SK-N-SH treated with all-trans-retinoic acid at 6 μM for 48 hours (cell line): ENCODE measurements at regions not wholly inside any gene's neighbourhood (a gene's known extent, or its start where the extent isn't known, plus 50 kb on each side); places are given as distances from the start of the nearest gene placed in this dataset.

ENCODE experiments used
- ARNTL ChIP-seq: fragments of 450-650 bp; formaldehyde crosslinking; IDR thresholded peaks from 2 replicates; pipeline ENCODE4 v1.5.0; 2020; ENCODE audit warnings: low read depth, mild to moderate bottlenecking, moderate library complexity, borderline replicate concordance
- ESRRG ChIP-seq: fragments of 250-450 bp; sonication (Bioruptor Pico); IDR thresholded peaks from 2 replicates; pipeline ENCODE4 v1.6.1; 2021; ENCODE audit warnings: mild to moderate bottlenecking
- GLIS3 ChIP-seq: fragments of 250-450 bp; sonication (Bioruptor Pico); IDR thresholded peaks from 2 replicates; pipeline ENCODE4 v1.5.0; 2020; ENCODE audit warnings: mild to moderate bottlenecking, moderate library complexity
- PATZ1 ChIP-seq: fragments of 250-450 bp; sonication (Bioruptor Pico); IDR thresholded peaks from 2 replicates; pipeline ENCODE4 v1.8.0; 2020; ENCODE audit warnings: mild to moderate bottlenecking, moderate library complexity, borderline replicate concordance
- PPARA ChIP-seq: fragments of 250-450 bp; sonication (Bioruptor Pico); IDR thresholded peaks from 2 replicates; pipeline ENCODE4 v1.5.0; 2020; ENCODE audit warnings: mild to moderate bottlenecking, borderline replicate concordance
- RARB ChIP-seq: fragments of 250-450 bp; sonication (Bioruptor Pico); IDR thresholded peaks from 2 replicates; pipeline ENCODE4 v1.8.0; 2021; ENCODE audit warnings: mild to moderate bottlenecking, moderate library complexity
- SNAI2 ChIP-seq: fragments of 250-450 bp; sonication (Bioruptor Pico); IDR thresholded peaks from 2 replicates; pipeline ENCODE4 v1.5.0; 2020; ENCODE audit warnings: mild to moderate bottlenecking, moderate library complexity
- TCF4 ChIP-seq: fragments of 250-450 bp; sonication (Bioruptor Pico); IDR thresholded peaks from 2 replicates; pipeline ENCODE4 v1.8.0; 2021; ENCODE audit warnings: mild to moderate bottlenecking, moderate library complexity, borderline replicate concordance
- TOX ChIP-seq: fragments of 250-450 bp; sonication (Bioruptor Pico); IDR thresholded peaks from 2 replicates; pipeline ENCODE4 v1.8.0; 2021; ENCODE audit warnings: mild to moderate bottlenecking, moderate library complexity, borderline replicate concordance
- TSHZ2 ChIP-seq: fragments of 250-450 bp; sonication (Bioruptor Pico); IDR thresholded peaks from 2 replicates; pipeline ENCODE4 v1.5.0; 2020; ENCODE audit warnings: mild to moderate bottlenecking, moderate library complexity
- ZFP3 ChIP-seq: fragments of 250-450 bp; sonication (Bioruptor Pico); IDR thresholded peaks from 2 replicates; pipeline ENCODE4 v1.5.0; 2020; ENCODE audit warnings: mild to moderate bottlenecking, moderate library complexity
- ZFP30 ChIP-seq: fragments of 450-650 bp; formaldehyde crosslinking; IDR thresholded peaks from 2 replicates; pipeline ENCODE4 v1.5.0; 2022; ENCODE audit warnings: mild to moderate bottlenecking, moderate library complexity
- ZNF565 ChIP-seq: fragments of 450-650 bp; formaldehyde crosslinking; conservative IDR thresholded peaks from 2 replicates; pipeline ENCODE4 v1.5.0; 2020; ENCODE audit warnings: low read depth, mild to moderate bottlenecking, moderate library complexity
- ZNF70 ChIP-seq: fragments of 450-650 bp; formaldehyde crosslinking; IDR thresholded peaks from 2 replicates; pipeline ENCODE4 v1.5.0; 2020; ENCODE audit warnings: mild to moderate bottlenecking, moderate library complexity

GRCh38 chr15:50840520-50840919 is 68.0 kb upstream of the AP4E1 start:
- TF ChIP-seq ZNF565 (CRISPR knock-in tag) (no peak), ESRRG (CRISPR knock-in tag) (no peak), RARB (CRISPR knock-in tag) (no peak), GLIS3 (CRISPR knock-in tag) (no peak), PATZ1 (CRISPR knock-in tag) (no peak), PPARA (CRISPR knock-in tag) (no peak), SNAI2 (CRISPR knock-in tag) (no peak), ZFP30 (no peak), TCF4 (CRISPR knock-in tag) (no peak), ARNTL (CRISPR knock-in tag) (no peak), TSHZ2 (CRISPR knock-in tag) (no peak), ZFP3 (CRISPR knock-in tag) (no peak), ZNF70 (CRISPR knock-in tag) (no peak), TOX (CRISPR knock-in tag) (no peak)
